DND-41 (cell line): ENCODE measurements at regions not wholly inside any gene's neighbourhood (a gene's known extent, or its start where the extent isn't known, plus 50 kb on each side); places are given as distances from the start of the nearest gene placed in this dataset.

ENCODE experiments used
- CTCF ChIP-seq: IDR thresholded peaks from 2 replicates; pipeline ENCODE4 v1.5.1; 2012; ENCODE audit warnings: borderline replicate concordance, low read length, moderate library complexity, mild to moderate bottlenecking; ENCODE audit not compliant: poor library complexity, severe bottlenecking; ENCODE audit errors: extremely low read depth
- EZH2 ChIP-seq: IDR thresholded peaks from 3 replicates; pipeline ENCODE4 v1.6.1; 2012; ENCODE audit warnings: borderline replicate concordance, low read depth, mild to moderate bottlenecking, moderate library complexity, low read length, inconsistent platforms; ENCODE audit not compliant: severe bottlenecking

- no peak for TF ChIP-seq CTCF
- TF ChIP-seq EZH2 = no peak
Measured at GRCh38 chr15:39041979-39042495, 477.4 kb upstream of the RASGRP1 start.
